H1 (cell line): ENCODE measurements at regions not wholly inside any gene's neighbourhood (a gene's known extent, or its start where the extent isn't known, plus 50 kb on each side); places are given as distances from the start of the nearest gene placed in this dataset.

Experiments used
- CTCF ChIA-PET: fragments of 300-600 bp; sonication (Branson Sonifier 250); formaldehyde crosslinking; loops from one replicate; lab custom pipeline; 2021; ENCODE audit not compliant: partially characterized antibody; lab: Charles Lee
- POLR2A ChIA-PET: fragments of 300-600 bp; sonication (Branson Sonifier 250); formaldehyde crosslinking; loops from one replicate; lab custom pipeline; 2021; ENCODE audit warnings: inconsistent platforms; ENCODE audit not compliant: partially characterized antibody; lab: Charles Lee
- DNase-seq, 2 experiments: peaks; one replicate each; pipeline versions ENCODE4 v3.0.0 to v3.0.0-alpha.2; 2010 to 2022; ENCODE audit warnings: low spot score in 2 of 2, low read depth in 1 of 2, mixed read lengths in 1 of 2
- FAIRE-seq: peaks from 2 replicates; lab custom pipeline; 2011; peaks lifted over from hg19 to GRCh38; lab: Jason Lieb, UNC
- H2AFZ ChIP-seq: 2 replicates; pipeline ENCODE4 v1.8.1; 2012; ENCODE audit warnings: low read length, inconsistent platforms
- H2AK5ac ChIP-seq: 2 replicates; pipeline ENCODE4 v1.6.1; 2013; ENCODE audit warnings: low read depth, low read length
- H2BK120ac ChIP-seq: replicated peaks from 2 replicates; pipeline ENCODE3; 2013; ENCODE audit warnings: low read depth, low read length, inconsistent platforms
- H2BK12ac ChIP-seq: 2 replicates; pipeline ENCODE4 v1.6.1; 2013; ENCODE audit warnings: low read depth, low read length
- H2BK15ac ChIP-seq: 2 replicates; pipeline ENCODE4 v1.6.1; 2013; ENCODE audit warnings: low read length
- H2BK20ac ChIP-seq: 2 replicates; pipeline ENCODE4 v1.6.1; 2013; ENCODE audit warnings: low read length
- H2BK5ac ChIP-seq: 2 replicates; pipeline ENCODE4 v1.6.1; 2013; ENCODE audit warnings: low read depth, low read length
- H3K14ac ChIP-seq: 2 replicates; pipeline ENCODE4 v1.6.1; 2013; ENCODE audit warnings: inconsistent platforms; ENCODE audit not compliant: insufficient read length
- H3K18ac ChIP-seq: 2 replicates; pipeline ENCODE4 v1.6.1; 2013; ENCODE audit warnings: low read length; ENCODE audit errors: extremely low read depth
- H3K23ac ChIP-seq: 2 replicates; pipeline ENCODE4 v1.6.1; 2013; ENCODE audit warnings: inconsistent platforms; ENCODE audit not compliant: insufficient read length
- H3K23me2 ChIP-seq: 2 replicates; pipeline ENCODE4 v1.6.1; 2013; ENCODE audit warnings: low read depth, low read length
- H3K27ac ChIP-seq: 2 replicates; pipeline ENCODE4 v1.6.1; 2011; ENCODE audit warnings: low read depth, low read length, inconsistent platforms
- H3K27me3 ChIP-seq, 4 experiments: replicated peaks in 1 of 4; 1 replicate in 1 of 4; 2 replicates in 3 of 4; pipeline versions ENCODE4 v1.6.1 to v1.8.1; 2011 to 2013; ENCODE audit warnings: low read length in 3 of 4, mild to moderate bottlenecking in 3 of 4, inconsistent platforms in 2 of 4, mixed read lengths in 2 of 4, moderate library complexity in 1 of 4; ENCODE audit not compliant: control insufficient read depth in 3 of 4, insufficient read depth in 3 of 4; ENCODE audit errors: extremely low read depth in 1 of 4
- H3K36me3 ChIP-seq, 4 experiments: 2 replicates each; pipeline versions ENCODE4 v1.6.1 to v1.8.1; 2011 to 2013; ENCODE audit warnings: mild to moderate bottlenecking in 4 of 4, low read length in 3 of 4, moderate library complexity in 2 of 4, control low read depth in 1 of 4, inconsistent platforms in 1 of 4; ENCODE audit not compliant: insufficient read depth in 4 of 4, control insufficient read depth in 2 of 4
- H3K4ac ChIP-seq: replicated peaks from 2 replicates; pipeline ENCODE3; 2013; ENCODE audit warnings: low read length, low read depth, mixed read lengths, inconsistent platforms; ENCODE audit not compliant: insufficient read length
- H3K4me1 ChIP-seq, 4 experiments: replicated peaks in 1 of 4; 1 replicate in 1 of 4; 2 replicates in 3 of 4; pipeline versions ENCODE4 v1.6.1 to v1.8.1; 2011 to 2013; ENCODE audit warnings: low read length in 3 of 4, inconsistent platforms in 2 of 4, mixed read lengths in 1 of 4; ENCODE audit not compliant: insufficient read depth in 4 of 4, control insufficient read depth in 3 of 4
- H3K4me2 ChIP-seq, 2 experiments: 2 replicates each; pipeline versions ENCODE4 v1.6.1 to v1.8.1; 2011 to 2013; ENCODE audit warnings: low read depth in 2 of 2, low read length in 2 of 2, control low read depth in 1 of 2, inconsistent platforms in 1 of 2, mild to moderate bottlenecking in 1 of 2; ENCODE audit not compliant: insufficient read depth in 1 of 2
- H3K4me3 ChIP-seq, 4 experiments: fragments of 200-600, 300-600 bp in 1 of 4; sonication (generic), shearing (Covaris generic), sonication (Bioruptor Twin) in 1 of 4; 2 replicates each; pipeline versions ENCODE4 v1.5.1 to v1.8.1; 2011 to 2016; ENCODE audit warnings: low read length in 4 of 4, low read depth in 3 of 4, control low read depth in 2 of 4, inconsistent platforms in 2 of 4, mild to moderate bottlenecking in 2 of 4, mixed read lengths in 1 of 4, moderate library complexity in 1 of 4; ENCODE audit not compliant: insufficient read depth in 2 of 4; ENCODE audit errors: extremely low read depth in 1 of 4
- H3K56ac ChIP-seq: replicated peaks from 2 replicates; pipeline ENCODE3; 2013; ENCODE audit warnings: low read depth, mild to moderate bottlenecking, mixed read lengths, low read length, inconsistent platforms; ENCODE audit not compliant: insufficient read length
- H3K79me1 ChIP-seq: 2 replicates; pipeline ENCODE4 v1.6.1; 2013; ENCODE audit warnings: low read depth, low read length, control low read depth
- H3K79me2 ChIP-seq, 2 experiments: 2 replicates each; pipeline versions ENCODE4 v1.6.1 to v1.8.1; 2012 to 2013; ENCODE audit warnings: low read length in 2 of 2, mild to moderate bottlenecking in 2 of 2, inconsistent platforms in 1 of 2; ENCODE audit not compliant: insufficient read depth in 2 of 2, control insufficient read depth in 1 of 2
- H3K9ac ChIP-seq, 4 experiments: replicated peaks in 1 of 4; 1 replicate in 1 of 4; 2 replicates in 3 of 4; pipeline versions ENCODE4 v1.6.1 to v1.8.1; 2011 to 2013; ENCODE audit warnings: low read depth in 3 of 4, low read length in 3 of 4, control low read depth in 2 of 4, mild to moderate bottlenecking in 2 of 4, moderate library complexity in 2 of 4, inconsistent platforms in 1 of 4; ENCODE audit errors: extremely low read depth in 1 of 4
- H3K9me3 ChIP-seq, 2 experiments: 2 replicates each; pipeline versions ENCODE4 v1.6.1 to v1.8.1; 2012 to 2013; ENCODE audit warnings: mild to moderate bottlenecking in 2 of 2, moderate library complexity in 2 of 2, control low read depth in 1 of 2, inconsistent platforms in 1 of 2, low read depth in 1 of 2, low read length in 1 of 2, mixed read lengths in 1 of 2; ENCODE audit not compliant: insufficient read depth in 2 of 2
- H4K20me1 ChIP-seq, 2 experiments: replicated peaks in 1 of 2; 2 replicates each; pipeline versions ENCODE3 to v1.8.1; 2011 to 2013; ENCODE audit warnings: inconsistent platforms in 2 of 2, low read length in 2 of 2, mild to moderate bottlenecking in 1 of 2; ENCODE audit not compliant: insufficient read depth in 2 of 2, control insufficient read depth in 1 of 2
- H4K5ac ChIP-seq: 2 replicates; pipeline ENCODE4 v1.6.1; 2013; ENCODE audit warnings: low read length, low read depth, mixed read lengths, inconsistent platforms; ENCODE audit not compliant: insufficient read length
- H4K8ac ChIP-seq: 2 replicates; pipeline ENCODE4 v1.8.0; 2013; ENCODE audit warnings: mild to moderate bottlenecking, moderate library complexity, low read length, inconsistent platforms; ENCODE audit not compliant: insufficient read depth; ENCODE audit errors: extremely low read depth
- H4K91ac ChIP-seq: replicated peaks from 2 replicates; pipeline ENCODE3; 2013; ENCODE audit warnings: low read length, mixed read lengths, inconsistent platforms; ENCODE audit not compliant: insufficient read length
- ATF2 ChIP-seq: IDR thresholded peaks from 2 replicates; pipeline ENCODE4 v1.6.1; 2012; ENCODE audit warnings: low read length, inconsistent platforms
- BACH1 ChIP-seq: IDR thresholded peaks from 2 replicates; pipeline ENCODE4 v1.6.1; 2012; ENCODE audit warnings: low read length, improper control_type of control experiment
- CBX5 ChIP-seq: fragments of 300-800, 300-1000 bp; sonication (generic); IDR thresholded peaks from 2 replicates; pipeline ENCODE4 v1.7.1; 2016; ENCODE audit warnings: antibody characterized with exemption, low read length, low read depth
- CBX8 ChIP-seq: fragments of 300-800, 300-1000 bp; sonication (generic); IDR thresholded peaks from 2 replicates; pipeline ENCODE4 v1.7.1; 2016; ENCODE audit warnings: low read depth, low read length, borderline replicate concordance
- EP300 ChIP-seq, 2 experiments: IDR thresholded peaks; 1 replicate in 1 of 2; 2 replicates in 1 of 2; pipeline ENCODE4 v1.6.1; 2011 to 2012; ENCODE audit warnings: low read depth in 2 of 2, low read length in 2 of 2, mild to moderate bottlenecking in 2 of 2, borderline replicate concordance in 1 of 2, inconsistent platforms in 1 of 2, moderate library complexity in 1 of 2
- FOSL1 ChIP-seq: IDR thresholded peaks from 2 replicates; pipeline ENCODE4 v1.6.1; 2011; ENCODE audit warnings: mild to moderate bottlenecking, low read depth, low read length, moderate library complexity; ENCODE audit not compliant: insufficient read depth
- JUND ChIP-seq: IDR thresholded peaks from 2 replicates; pipeline ENCODE4 v1.6.1; 2011; ENCODE audit warnings: mild to moderate bottlenecking, improper control_type of control experiment, low read length
- POU5F1 ChIP-seq: IDR thresholded peaks from 2 replicates; pipeline ENCODE4 v1.6.1; 2011; ENCODE audit warnings: low read depth, mild to moderate bottlenecking, low read length, moderate library complexity
- SAP30 ChIP-seq: fragments of 300-600 bp; sonication (generic); IDR thresholded peaks from 2 replicates; pipeline ENCODE4 v1.7.1; 2012; ENCODE audit warnings: low read length, moderate library complexity, mild to moderate bottlenecking, inconsistent platforms; ENCODE audit not compliant: insufficient read depth, insufficient replicate concordance
- SP1 ChIP-seq: IDR thresholded peaks from 2 replicates; pipeline ENCODE4 v1.6.1; 2011; ENCODE audit warnings: low read depth, low read length
- SP4 ChIP-seq: IDR thresholded peaks from 2 replicates; pipeline ENCODE4 v1.6.1; 2012; ENCODE audit warnings: low read length, inconsistent platforms
- TCF12 ChIP-seq: IDR thresholded peaks from 2 replicates; pipeline ENCODE4 v1.6.1; 2011; ENCODE audit warnings: low read depth, mild to moderate bottlenecking, low read length
- YY1 ChIP-seq: IDR thresholded peaks from 2 replicates; pipeline ENCODE4 v1.6.1; 2011; ENCODE audit warnings: low read depth, mild to moderate bottlenecking, low read length
- ZNF274 ChIP-seq: IDR thresholded peaks from 2 replicates; pipeline ENCODE4 v1.7.0; 2012; ENCODE audit warnings: low read length, borderline replicate concordance; ENCODE audit errors: extremely low read depth
- WGBS, 2 experiments: shearing (Covaris generic) in 1 of 2; methylation state at CpG; one replicate each; pipeline versions ENCODE4 v1.1.6 to v1.1.7; 2013 to 2015; ENCODE audit warnings: low lambda C conversion rate in 2 of 2, mixed read lengths in 2 of 2, inconsistent platforms in 1 of 2, low coverage in 1 of 2, missing lambda C conversion rate in 1 of 2; ENCODE audit not compliant: insufficient replicate concordance in 2 of 2, insufficient coverage in 1 of 2, insufficient read length in 1 of 2; ENCODE audit errors: extremely low coverage in 1 of 2, missing lambda C conversion rate in 1 of 2; 5-methylcytosine and 5-hydroxymethylcytosine counted together

GRCh38 chr6:62523630-62524029, 237.6 kb upstream of the KHDRBS2 start:
- no peak overlapping the region for H4K8ac ChIP-seq
- H2BK12ac ChIP-seq, result no peak overlapping the region
- H3K4me2 ChIP-seq, result no peak overlapping the region
- H3K4me1 ChIP-seq, result no peaks in the 10 kb centered on the region
- FAIRE-seq (no peak), DNase-seq (no peak)
- H3K27ac ChIP-seq, result no peak overlapping the region
- H4K20me1 ChIP-seq, result no peaks in the 10 kb centered on the region
- no peak overlapping the region for H4K91ac ChIP-seq
- no peak overlapping the region for H4K5ac ChIP-seq
- H3K79me1 ChIP-seq, result no peaks in the 10 kb centered on the region
- H3K23ac ChIP-seq, result no peak overlapping the region
- H2BK5ac ChIP-seq, result no peak overlapping the region
- no peaks in the 10 kb centered on the region for H3K23me2 ChIP-seq
- no peak overlapping the region for H2BK120ac ChIP-seq
- H2BK15ac ChIP-seq, result no peak overlapping the region
- no peak overlapping the region for H3K4ac ChIP-seq
- no peak overlapping the region for H3K14ac ChIP-seq
- no peak overlapping the region for H3K9ac ChIP-seq
- ChIA-PET POLR2A (no interaction called here), CTCF (interaction anchor here (1.6 kb wide), 1 partner anchor 10 kb away, joined by 4 read pairs; no protein-coding TSS in a partner anchor)
- H2AFZ ChIP-seq, result no peak overlapping the region
- 0 out of 4 replicates have a peak, but pooled peaks cover 0 to 2% of the 10 kb centered on the region in 2 experiments for H3K9me3 ChIP-seq
- H3K27me3 ChIP-seq, result no peaks in the 10 kb centered on the region
- no peak overlapping the region for H2BK20ac ChIP-seq
- no peak overlapping the region for H3K18ac ChIP-seq
- no peak overlapping the region for H3K56ac ChIP-seq
- H3K79me2 ChIP-seq, result no peaks in the 10 kb centered on the region
- WGBS, 2 experiments, result 94% methylated on average over 2 of the region's 2 CpGs; no CpG with 5 or more reads in 1 of the 2 experiments
- no peak overlapping the region for H3K4me3 ChIP-seq
- H2AK5ac ChIP-seq, result no peak overlapping the region
- no peaks in the 10 kb centered on the region for H3K36me3 ChIP-seq
- no peak for TF ChIP-seq TCF12
- TF ChIP-seq ZNF274, result no peak
- TF ChIP-seq ATF2, result no peak
- no peak for TF ChIP-seq CBX8
- TF ChIP-seq BACH1, result no peak
- TF ChIP-seq JUND, result no peak
- TF ChIP-seq SP4, result no peak
- no peak for TF ChIP-seq POU5F1
- TF ChIP-seq CBX5, result no peak
- no peak for TF ChIP-seq YY1
- TF ChIP-seq EP300 (IDR thresholded peaks at IDR 0.05; ENCODE audit: borderline replicate concordance in 1 of 2, low read depth in 2 of 2, low read length in 2 of 2), result no peak
- TF ChIP-seq SAP30, result no peak
- TF ChIP-seq SP1, result no peak
- no peak for TF ChIP-seq FOSL1
